ENCODE measurements at regions not wholly inside any gene's neighbourhood (a gene's known extent, or its start where the extent isn't known, plus 50 kb on each side); places are given as distances from the start of the nearest gene placed in this dataset.

DNA sequence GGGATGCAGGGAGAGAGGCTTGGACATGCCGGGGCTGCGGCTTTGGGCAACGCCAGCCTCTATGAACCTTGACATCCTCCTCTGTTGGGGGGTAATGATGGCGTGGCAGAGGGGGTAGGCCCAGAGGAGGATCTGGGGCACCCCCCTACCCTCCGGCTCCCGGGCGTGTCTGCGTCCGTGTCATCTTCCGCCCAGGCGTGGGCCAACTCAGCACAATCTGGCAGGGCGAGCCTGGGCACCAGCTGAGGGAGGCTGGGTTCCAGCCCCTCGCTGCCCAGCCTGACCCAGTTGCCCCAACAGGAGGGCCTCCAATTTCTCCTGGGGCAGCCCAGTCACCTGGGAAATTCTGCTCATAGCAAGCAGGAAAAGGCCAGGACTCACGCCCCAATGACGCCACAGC, 62.9 kb upstream of the IL17B start:
- DNase-seq = no peak

DNA sequence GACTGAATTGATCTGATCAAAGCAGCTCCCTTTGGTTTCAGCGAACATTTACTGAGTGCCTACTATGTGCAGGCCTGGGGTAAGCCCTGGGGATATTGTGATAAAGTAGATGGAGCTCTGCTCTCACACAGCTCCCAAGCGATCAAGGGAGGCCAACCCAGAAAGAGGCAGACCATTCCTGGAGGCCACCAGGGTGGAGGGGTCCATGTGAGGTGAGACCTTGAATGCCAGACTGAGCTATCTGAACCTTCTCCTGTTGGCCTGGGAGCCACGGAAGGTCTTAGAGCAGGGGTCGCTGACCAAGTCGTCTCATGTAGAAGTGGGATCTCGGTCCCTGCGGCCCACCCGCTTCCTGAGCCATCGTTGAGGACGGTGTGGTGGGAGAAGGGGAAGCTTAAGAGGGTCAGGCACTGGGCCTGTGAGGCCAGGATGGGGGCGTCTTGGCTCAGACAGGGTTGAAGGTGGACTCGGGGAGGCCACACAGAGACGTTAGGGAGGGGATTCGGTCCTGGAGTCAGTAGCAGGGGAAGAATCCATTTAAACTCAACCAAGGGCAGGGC, 62.2 kb upstream of the IL17B start:
- no peak for DNase-seq

DNA sequence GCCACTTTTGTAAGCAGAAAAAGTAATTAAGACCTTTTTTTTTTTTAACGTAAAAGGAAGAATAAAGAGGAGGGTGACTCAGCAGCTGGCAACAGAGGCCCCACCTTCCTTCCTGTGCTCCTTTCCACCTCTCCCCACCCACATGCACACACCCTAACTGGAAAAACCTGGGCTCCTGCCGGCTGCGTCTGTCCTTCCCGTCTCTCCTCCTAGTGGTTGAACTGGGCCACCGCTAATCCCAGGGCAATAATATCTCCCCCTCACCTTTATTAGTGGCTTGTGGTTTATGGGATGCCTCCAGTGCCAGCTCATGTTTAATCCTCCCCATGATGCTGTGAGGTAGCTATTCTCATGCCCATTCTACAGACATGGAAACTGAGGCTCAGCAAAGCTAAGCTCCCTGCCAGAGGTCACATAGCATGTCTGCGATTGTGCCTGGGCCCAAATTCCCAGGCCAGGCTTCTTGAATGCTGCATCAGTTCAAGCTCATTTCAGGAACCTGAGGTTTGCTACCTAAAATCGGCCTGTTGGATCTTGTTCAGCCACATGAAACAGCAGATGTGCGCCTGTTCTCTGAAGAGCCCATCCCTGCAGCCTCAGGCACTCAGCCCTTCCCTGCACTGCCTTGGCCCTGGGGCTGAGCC, 60.9 kb upstream of the IL17B start:
- no peak for DNase-seq

DNA sequence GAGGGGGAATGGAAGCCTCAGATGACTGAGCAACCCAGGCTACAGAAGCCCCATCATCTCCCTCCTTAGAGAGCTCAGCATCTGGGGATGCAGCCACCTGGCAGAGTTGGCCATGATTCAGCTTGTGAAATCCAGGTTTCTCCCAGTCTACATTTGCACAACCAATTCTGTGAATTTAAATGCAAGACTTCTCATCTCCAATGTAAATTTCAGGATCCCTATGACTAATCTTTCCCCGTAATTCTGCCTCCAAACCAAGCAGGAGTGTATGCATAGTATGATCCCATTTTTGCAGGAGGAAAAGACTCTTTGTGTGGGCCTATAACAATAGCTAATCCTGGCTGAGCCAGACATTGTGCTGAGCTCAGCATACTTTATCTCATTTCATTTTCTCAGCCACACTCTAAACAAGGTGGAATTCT, 59.6 kb upstream of the IL17B start:
- no peak for DNase-seq

DNA sequence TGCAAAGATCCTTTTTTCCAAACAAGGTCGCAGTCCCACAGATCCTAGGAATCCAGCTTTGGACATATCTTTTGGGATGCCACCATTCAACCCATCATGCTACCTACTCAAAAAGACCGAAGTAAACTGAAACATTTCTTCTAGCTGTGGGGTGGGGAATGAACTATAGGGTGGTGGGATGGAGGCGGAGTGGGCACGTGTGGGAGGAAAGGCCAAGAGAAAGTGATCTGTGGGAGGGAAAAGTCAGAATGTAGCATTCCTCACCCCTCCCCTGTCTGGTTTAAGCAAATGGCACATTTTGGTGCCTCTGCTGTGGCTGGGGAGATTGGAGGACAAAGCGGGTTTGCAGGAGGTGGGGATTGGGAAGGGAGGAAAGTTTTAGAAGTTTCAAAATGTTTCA, 59.2 kb upstream of the IL17B start:
- no peak for DNase-seq

DNA sequence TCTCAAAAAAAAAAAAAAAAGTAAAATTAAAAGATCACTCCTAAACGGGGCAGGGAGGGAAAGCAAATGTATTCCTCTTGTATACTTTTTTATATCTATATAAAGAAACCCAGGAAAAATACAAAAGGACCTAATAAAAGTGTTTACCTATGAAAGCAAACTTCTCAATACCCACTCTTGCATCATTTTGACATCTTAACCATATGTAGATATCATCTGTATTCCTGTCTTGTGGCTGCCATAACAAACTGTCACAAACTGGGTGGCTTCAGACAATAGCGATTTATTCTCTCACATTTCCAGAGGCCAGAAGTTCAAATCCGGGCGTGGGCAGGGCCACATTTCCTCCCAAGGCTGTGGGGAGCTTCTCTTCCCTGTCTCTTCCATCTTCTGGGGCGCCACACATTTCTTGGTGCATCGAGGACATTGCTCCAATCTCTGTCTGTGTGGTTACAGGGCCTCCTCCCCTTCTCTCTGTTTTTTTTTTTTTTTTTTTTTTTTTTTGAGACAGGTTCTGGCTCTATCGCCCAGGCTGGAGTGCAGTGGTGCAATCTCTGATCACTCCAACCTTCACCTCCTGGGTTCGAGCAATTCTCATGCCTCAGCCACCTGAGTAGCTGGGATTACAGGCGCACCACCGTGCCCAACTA, 58.4 kb upstream of the IL17B start:
- no peak for DNase-seq

DNA sequence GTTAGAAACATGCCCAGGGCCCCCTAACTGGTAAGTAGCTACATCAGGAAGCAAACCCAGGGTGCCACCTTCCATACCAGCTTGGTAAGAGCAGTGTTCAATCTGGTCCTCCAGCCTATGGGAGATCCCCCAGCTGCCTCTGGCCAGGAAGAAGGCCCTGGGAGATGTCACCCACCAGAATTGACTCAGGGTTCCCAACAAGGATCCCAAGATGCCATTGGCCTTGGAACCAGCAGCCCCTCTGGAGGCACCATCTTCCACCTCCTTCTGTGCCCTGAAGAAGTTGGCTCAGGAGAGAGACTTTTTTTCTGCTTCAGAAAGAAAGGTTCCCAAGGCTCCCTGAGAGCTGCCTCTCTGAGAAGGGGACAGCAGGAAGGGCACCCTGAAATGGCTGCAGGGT, 56.6 kb upstream of the IL17B start:
- no peak for DNase-seq

DNA sequence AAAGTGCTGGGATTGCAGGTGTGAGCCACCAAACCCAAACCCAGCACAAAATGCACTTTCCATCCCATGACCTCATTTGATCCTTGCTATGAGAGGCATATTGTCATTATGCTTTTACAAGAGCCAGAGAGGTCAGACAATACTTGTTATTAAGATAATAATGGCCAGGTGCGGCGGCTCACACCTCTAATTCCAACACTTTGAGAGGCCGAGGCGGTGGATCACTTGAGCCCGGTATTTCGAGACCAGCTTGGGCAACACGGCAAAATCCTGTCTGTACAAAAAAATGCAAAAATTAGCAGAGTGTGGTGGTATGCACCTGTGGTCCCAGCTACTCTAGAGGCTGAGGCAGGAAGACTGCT, 55.9 kb upstream of the IL17B start:
- no peak for DNase-seq

DNA sequence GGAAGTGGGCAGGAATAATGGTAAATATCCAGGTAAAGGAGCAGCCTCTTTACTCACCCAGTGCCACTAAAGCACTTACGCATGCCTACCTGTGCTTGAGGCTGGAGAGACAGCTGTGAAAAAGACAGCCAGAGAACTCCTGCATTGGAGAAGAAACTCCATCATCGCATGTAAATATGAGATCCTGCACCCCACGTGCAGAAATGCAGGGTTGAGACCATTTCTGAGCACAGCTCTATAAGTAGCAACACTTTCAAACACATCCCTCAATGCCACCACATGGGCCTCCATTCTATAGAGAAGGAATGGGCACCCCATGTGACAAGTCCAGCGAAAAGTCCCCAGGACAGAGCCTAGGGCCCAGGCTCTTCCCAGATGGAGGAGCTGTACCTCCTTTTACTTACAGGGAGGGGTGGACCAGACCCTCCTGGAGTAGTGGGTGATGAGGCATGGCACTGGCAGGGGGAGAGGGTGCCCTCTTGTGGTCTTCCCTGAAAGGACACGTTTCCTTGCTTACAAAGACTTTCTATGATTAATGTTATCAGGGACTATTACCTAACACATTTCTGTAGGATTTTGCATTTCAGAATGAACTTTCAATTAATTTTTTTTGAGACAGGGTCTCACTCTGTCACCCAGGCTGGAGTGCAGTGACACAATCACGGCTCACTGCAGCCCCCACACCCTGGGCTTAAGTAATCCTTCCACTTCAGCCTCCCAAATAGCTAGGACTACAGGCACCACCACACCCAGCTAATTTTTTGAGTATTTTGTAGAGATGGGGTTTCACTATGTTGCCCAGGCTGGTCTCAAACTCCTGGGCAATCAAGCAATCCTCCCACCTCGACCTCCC, 55.3 kb upstream of the IL17B start:
- peak; percentile 79 for DNase-seq

DNA sequence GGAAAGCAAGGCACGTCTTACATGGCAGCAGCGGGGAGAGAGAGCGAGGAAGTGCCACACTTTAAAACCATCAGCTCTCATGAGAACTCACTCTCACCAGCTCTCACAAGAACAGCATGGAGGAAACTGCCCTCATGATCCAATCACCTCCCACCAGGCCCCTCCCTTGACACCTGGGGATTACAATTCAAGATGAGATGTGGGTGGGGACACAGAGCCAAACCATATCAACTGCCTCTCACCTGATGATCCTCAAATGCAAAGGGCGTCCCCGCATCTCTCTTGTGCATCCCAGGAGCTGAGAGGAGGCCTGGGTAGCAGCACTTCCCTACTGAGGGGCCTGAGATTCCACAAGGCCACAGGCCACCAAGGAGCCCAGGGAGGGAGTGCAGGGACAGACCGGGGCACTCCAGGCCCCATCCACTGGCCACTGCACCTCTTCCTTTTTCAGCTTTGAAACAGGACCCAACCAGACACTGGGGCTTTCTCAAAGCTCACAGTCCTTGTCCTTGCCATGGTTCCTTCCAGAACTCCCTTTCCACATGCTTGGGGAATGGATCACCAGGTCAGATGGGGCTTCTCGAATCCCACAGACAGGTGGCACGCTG, 54.5 kb upstream of the IL17B start:
- DNase-seq = no peak

DNA sequence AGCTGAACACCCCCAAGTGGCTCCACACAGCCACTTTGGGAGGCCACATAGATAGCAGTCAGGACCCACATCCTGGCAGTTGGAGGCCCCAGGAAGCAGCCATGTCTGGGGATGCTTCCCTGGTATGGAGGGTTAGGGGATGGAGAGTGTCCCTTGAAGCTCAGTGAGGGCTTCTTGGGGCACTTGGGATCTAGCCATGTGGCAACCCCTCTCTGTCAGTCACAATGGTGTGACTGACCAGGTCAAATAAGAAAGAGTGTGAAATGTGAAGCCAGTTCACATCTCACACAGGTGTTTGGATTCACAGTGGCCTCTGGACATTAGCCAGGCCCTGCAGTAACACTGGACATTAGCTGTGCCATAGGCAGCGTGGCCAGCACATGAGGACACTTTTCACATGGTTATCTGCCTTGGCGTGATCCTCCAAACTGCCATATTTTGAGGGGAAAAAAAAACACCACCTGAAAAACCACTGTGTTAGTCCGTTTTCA, 53.9 kb upstream of the IL17B start:
- no peak for DNase-seq

DNA sequence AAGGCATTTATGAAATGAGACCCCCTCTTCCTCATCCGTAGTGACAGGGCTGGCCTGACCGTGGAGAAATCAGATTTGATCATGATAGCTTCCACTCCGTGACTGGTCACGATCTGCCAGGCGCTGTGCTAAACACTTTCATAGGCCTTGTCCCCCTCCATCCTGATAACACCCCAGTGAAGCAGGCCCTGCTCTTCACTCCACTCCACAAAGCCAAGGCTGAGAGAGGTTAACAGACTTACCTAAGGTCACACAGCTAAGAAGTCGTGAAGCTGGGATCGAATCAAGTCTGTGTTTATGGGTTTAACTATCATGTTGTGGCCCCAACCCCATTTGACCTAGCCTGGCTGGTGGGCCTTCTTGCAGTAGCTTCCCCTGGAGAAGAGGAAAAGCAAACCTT, 53.3 kb upstream of the IL17B start:
- DNase-seq = no peak

DNA sequence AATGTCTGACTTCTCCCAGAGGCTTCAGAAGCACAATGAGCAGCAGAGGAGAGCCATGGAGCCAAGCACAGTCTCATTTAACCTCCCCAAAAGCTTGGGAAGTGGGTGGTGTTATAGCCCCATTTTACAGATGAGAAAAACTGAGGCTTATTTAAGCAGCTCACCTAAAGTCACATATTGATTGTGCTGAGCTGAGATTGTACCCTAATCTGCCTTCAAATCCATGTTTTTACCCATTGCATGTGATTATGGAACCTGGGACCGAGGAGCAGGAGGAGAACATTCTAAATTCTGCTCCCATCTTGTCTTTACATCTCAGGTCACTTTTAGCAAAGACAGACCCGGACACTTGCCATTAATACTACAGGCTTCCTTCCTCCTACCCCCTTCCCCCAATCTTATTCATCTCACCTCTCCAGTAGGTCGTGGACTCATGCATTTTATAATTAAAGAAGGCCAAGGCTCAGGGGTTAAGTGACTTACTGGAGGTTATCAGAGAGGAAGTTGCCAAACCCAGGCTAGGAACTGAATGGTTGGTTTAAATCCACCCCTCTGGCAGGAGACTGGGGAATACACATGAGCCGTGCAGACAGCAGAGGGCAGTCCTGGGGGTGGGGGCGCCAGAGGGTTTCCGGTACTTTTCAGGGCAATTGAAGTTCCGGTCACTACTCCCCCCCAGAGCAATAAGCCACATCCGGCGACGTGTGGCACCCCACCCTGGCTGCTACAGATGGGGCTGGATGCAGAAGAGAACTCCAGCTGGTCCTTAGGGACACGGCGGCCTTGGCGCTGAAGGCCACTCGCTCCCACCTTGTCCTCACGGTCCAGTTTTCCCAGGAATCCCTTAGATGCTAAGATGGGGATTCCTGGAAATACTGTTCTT, 51.0 kb upstream of the IL17B start:
- DNase-seq = no peak

Measured in retina (tissue), 1 donor.